ENCODE measurements at regions not wholly inside any gene's neighbourhood (a gene's known extent, or its start where the extent isn't known, plus 50 kb on each side); places are given as distances from the start of the nearest gene placed in this dataset.

DNA sequence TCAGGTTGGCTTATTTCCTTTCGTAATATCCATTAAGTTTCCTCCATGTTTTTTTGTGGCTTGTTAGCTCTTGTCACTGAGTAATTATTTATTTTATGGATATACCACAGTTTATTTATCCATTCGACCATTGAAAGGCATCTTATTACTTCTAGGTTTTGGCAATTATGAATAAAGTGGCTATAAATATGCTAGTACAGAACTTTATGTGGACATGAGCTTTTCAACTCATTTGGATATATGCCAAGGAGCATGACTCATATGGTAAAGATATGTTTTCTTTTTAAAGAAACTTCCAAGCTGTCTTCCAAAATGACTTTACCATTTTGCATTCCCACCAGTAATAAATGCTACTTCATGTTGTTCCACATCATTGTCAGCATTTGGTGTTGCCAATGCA is 803.6 kb downstream of the GLUD2 start:
- TF ChIP-seq, protein P1, sequence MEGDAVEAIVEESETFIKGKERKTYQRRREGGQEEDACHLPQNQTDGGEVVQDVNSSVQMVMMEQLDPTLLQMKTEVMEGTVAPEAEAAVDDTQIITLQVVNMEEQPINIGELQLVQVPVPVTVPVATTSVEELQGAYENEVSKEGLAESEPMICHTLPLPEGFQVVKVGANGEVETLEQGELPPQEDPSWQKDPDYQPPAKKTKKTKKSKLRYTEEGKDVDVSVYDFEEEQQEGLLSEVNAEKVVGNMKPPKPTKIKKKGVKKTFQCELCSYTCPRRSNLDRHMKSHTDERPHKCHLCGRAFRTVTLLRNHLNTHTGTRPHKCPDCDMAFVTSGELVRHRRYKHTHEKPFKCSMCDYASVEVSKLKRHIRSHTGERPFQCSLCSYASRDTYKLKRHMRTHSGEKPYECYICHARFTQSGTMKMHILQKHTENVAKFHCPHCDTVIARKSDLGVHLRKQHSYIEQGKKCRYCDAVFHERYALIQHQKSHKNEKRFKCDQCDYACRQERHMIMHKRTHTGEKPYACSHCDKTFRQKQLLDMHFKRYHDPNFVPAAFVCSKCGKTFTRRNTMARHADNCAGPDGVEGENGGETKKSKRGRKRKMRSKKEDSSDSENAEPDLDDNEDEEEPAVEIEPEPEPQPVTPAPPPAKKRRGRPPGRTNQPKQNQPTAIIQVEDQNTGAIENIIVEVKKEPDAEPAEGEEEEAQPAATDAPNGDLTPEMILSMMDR (IDR thresholded peaks at IDR 0.05) = no peak
- TF ChIP-seq POLR2A (IDR thresholded peaks at IDR 0.05) = no peak
